ENCODE measurements at regions not wholly inside any gene's neighbourhood (a gene's known extent, or its start where the extent isn't known, plus 50 kb on each side); places are given as distances from the start of the nearest gene placed in this dataset.
A peak's percentile ranks its signal among the peaks of the same experiment; 100 is the strongest.

DNA sequence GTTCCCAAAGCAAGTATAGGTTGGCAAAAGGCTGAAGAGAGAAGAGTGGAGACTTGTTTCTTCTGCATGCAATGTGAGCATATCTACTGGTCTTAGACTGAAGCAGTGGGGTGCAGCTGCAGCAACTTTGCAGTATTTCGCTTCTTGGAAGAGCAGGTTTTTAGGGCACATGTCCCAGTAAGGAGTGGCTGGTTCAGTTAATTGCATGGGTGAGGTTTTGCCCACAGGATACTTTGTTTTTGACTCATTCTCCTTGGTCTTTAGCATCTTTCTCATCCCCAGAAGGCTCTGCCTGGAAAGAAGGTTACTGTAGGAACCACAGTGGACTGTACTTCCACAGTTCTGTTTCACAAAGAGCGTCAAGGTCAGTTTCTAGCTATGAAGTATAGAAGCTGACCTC is 68.0 kb upstream of the NR3C2 start:
- TF ChIP-seq, protein P1, sequence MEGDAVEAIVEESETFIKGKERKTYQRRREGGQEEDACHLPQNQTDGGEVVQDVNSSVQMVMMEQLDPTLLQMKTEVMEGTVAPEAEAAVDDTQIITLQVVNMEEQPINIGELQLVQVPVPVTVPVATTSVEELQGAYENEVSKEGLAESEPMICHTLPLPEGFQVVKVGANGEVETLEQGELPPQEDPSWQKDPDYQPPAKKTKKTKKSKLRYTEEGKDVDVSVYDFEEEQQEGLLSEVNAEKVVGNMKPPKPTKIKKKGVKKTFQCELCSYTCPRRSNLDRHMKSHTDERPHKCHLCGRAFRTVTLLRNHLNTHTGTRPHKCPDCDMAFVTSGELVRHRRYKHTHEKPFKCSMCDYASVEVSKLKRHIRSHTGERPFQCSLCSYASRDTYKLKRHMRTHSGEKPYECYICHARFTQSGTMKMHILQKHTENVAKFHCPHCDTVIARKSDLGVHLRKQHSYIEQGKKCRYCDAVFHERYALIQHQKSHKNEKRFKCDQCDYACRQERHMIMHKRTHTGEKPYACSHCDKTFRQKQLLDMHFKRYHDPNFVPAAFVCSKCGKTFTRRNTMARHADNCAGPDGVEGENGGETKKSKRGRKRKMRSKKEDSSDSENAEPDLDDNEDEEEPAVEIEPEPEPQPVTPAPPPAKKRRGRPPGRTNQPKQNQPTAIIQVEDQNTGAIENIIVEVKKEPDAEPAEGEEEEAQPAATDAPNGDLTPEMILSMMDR (conservative IDR thresholded peaks at IDR 0.05 in 1 of 2, IDR thresholded peaks at IDR 0.05 in 1 of 2; ENCODE audit: low read depth in 1 of 2, low read length in 2 of 2) = no peak
- TF ChIP-seq EZH2 (IDR thresholded peaks at IDR 0.05; ENCODE audit: low read length, missing control alignments) = no peak
- no peaks in the 10 kb centered on the region for H3K79me2 ChIP-seq (ENCODE audit: control insufficient read depth, insufficient read depth, low read length)
- no peaks in the 10 kb centered on the region for H4K20me1 ChIP-seq (ENCODE audit: control insufficient read depth, extremely low read depth, insufficient read depth, low read length)
- no peak overlapping the region for H3K27ac ChIP-seq (ENCODE audit: insufficient read depth, low read length)
- peak overlapping the region; percentile 9 for H2AFZ ChIP-seq (ENCODE audit: low read length)
- H3K4me3 ChIP-seq (replicated peaks in 1 of 4; ENCODE audit: control extremely low read depth in 1 of 4, insufficient read depth in 1 of 4, low read depth in 3 of 4, low read length in 4 of 4) = no peak overlapping the region
- peaks cover 10% of the 10 kb centered on the region for H3K4me1 ChIP-seq (ENCODE audit: control insufficient read depth, extremely low read depth, insufficient read depth, low read length)
- no peak for DNase-seq (ENCODE audit: low read depth in 2 of 2)
- no peaks in the 10 kb centered on the region for H3K27me3 ChIP-seq (ENCODE audit: control insufficient read depth, insufficient read depth, low read length)
- no peak overlapping the region for H3K9ac ChIP-seq (ENCODE audit: insufficient read depth, low read length)
- H3K36me3 ChIP-seq (ENCODE audit: control insufficient read depth, insufficient read depth, low read length) = no peaks in the 10 kb centered on the region
- no peak overlapping the region for H3K4me2 ChIP-seq (ENCODE audit: extremely low read depth, insufficient read depth, low read length)
- H3K9me3 ChIP-seq (ENCODE audit: control insufficient read depth, insufficient read depth, low read depth, low read length) = no peaks in the 10 kb centered on the region

DNA sequence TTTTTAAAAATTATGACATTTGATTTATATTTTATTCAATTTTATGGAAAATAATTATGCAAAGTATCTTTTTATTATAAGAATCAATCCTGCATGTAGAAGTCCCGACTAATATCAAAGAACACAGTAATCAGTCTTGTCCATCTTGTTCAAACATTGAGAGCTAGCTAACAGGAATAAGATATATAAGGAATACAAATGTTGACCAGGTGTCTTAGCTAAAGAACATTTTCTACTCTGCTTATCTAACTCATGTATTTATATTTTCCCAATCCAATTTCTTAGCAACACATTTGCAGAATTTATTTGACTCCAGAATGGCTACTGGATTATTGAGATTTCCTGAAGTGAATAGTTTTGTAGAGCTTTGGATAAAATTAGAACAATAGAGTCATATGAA is 61.5 kb upstream of the NR3C2 start:
- Histone ChIP-seq H2AFZ (ENCODE audit: low read length) (no peak overlapping the region), H3K4me3 (replicated peaks in 1 of 4; ENCODE audit: control extremely low read depth in 1 of 4, insufficient read depth in 1 of 4, low read depth in 3 of 4, low read length in 4 of 4) (no peak overlapping the region), H4K20me1 (ENCODE audit: control insufficient read depth, extremely low read depth, insufficient read depth, low read length) (no peaks in the 10 kb centered on the region), H3K9ac (ENCODE audit: insufficient read depth, low read length) (no peak overlapping the region), H3K36me3 (ENCODE audit: control insufficient read depth, insufficient read depth, low read length) (no peaks in the 10 kb centered on the region), H3K4me1 (ENCODE audit: control insufficient read depth, extremely low read depth, insufficient read depth, low read length) (no peaks in the 10 kb centered on the region), H3K4me2 (ENCODE audit: extremely low read depth, insufficient read depth, low read length) (no peak overlapping the region), H3K27ac (ENCODE audit: insufficient read depth, low read length) (no peak overlapping the region), H3K79me2 (ENCODE audit: control insufficient read depth, insufficient read depth, low read length) (no peaks in the 10 kb centered on the region), H3K9me3 (ENCODE audit: control insufficient read depth, insufficient read depth, low read depth, low read length) (no peaks in the 10 kb centered on the region), H3K27me3 (ENCODE audit: control insufficient read depth, insufficient read depth, low read length) (no peaks in the 10 kb centered on the region)
- TF ChIP-seq, protein P1 (conservative IDR thresholded peaks at IDR 0.05 in 1 of 2, IDR thresholded peaks at IDR 0.05 in 1 of 2; ENCODE audit: low read depth in 1 of 2, low read length in 2 of 2) = no peak
- TF ChIP-seq EZH2 (IDR thresholded peaks at IDR 0.05; ENCODE audit: low read length, missing control alignments) = no peak
- no peak for DNase-seq (ENCODE audit: low read depth in 2 of 2)

DNA sequence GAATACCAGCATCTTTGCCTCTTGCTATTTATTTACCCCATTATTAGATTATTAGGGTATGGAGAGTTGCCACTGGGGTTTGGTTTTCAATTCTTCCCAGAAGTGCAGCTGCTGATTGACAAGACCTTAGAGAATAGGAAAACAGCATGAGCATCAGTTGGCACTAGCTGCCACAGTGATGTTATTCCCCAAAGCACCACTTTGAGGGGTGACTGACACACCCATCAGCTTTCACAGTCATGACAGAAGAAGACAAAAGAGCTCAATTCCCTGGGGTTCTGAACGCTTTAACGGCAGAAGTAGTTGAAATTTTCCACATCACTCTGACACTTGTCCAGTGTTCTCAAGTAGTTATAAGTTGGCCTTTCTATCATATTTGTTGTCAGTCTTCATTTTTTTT is 55.0 kb upstream of the NR3C2 start:
- no peak overlapping the region for H3K9ac ChIP-seq (ENCODE audit: insufficient read depth, low read length)
- no peak overlapping the region for H3K4me3 ChIP-seq (replicated peaks in 1 of 4; ENCODE audit: control extremely low read depth in 1 of 4, insufficient read depth in 1 of 4, low read depth in 3 of 4, low read length in 4 of 4)
- no peaks in the 10 kb centered on the region for H3K79me2 ChIP-seq (ENCODE audit: control insufficient read depth, insufficient read depth, low read length)
- no peaks in the 10 kb centered on the region for H3K9me3 ChIP-seq (ENCODE audit: control insufficient read depth, insufficient read depth, low read depth, low read length)
- no peak for DNase-seq (ENCODE audit: low read depth in 2 of 2)
- no peaks in the 10 kb centered on the region for H3K36me3 ChIP-seq (ENCODE audit: control insufficient read depth, insufficient read depth, low read length)
- H3K4me1 ChIP-seq (ENCODE audit: control insufficient read depth, extremely low read depth, insufficient read depth, low read length) = no peaks in the 10 kb centered on the region
- no peak overlapping the region for H2AFZ ChIP-seq (ENCODE audit: low read length)
- no peak overlapping the region for H3K27ac ChIP-seq (ENCODE audit: insufficient read depth, low read length)
- H4K20me1 ChIP-seq (ENCODE audit: control insufficient read depth, extremely low read depth, insufficient read depth, low read length) = no peaks in the 10 kb centered on the region
- no peak overlapping the region for H3K4me2 ChIP-seq (ENCODE audit: extremely low read depth, insufficient read depth, low read length)
- TF ChIP-seq, protein P1 (conservative IDR thresholded peaks at IDR 0.05 in 1 of 2, IDR thresholded peaks at IDR 0.05 in 1 of 2; ENCODE audit: low read depth in 1 of 2, low read length in 2 of 2) = no peak
- TF ChIP-seq EZH2 (IDR thresholded peaks at IDR 0.05; ENCODE audit: low read length, missing control alignments) = no peak
- no peaks in the 10 kb centered on the region for H3K27me3 ChIP-seq (ENCODE audit: control insufficient read depth, insufficient read depth, low read length)
